Heart left ventricle (tissue), 13 donors: ENCODE measurements at regions not wholly inside any gene's neighbourhood (a gene's known extent, or its start where the extent isn't known, plus 50 kb on each side); places are given as distances from the start of the nearest gene placed in this dataset.

Experiments used
- CTCF ChIP-seq, 12 donors: fragments of 200-600 bp; sonication (generic) in 4 of 12; IDR thresholded peaks; one replicate each; pipeline versions ENCODE4 v1.5.0 to v1.8.0; 2018 to 2022; ENCODE audit warnings: antibody characterized with exemption in 12 of 12, mild to moderate bottlenecking in 5 of 12
- POLR2A ChIP-seq, 2 donors: fragments of 450-650 bp; IDR thresholded peaks; one replicate each; pipeline ENCODE4 v1.6.1; 2017; ENCODE audit warnings: antibody characterized with exemption in 2 of 2, mild to moderate bottlenecking in 2 of 2, moderate library complexity in 2 of 2
- donor health status: ischemic (EF 13 %, LVEDD 7.1; RV severe dilation, severe dysfunction).
- donor health status: DM: no; HTN: yes; CAD: no.
- donor health status: DM: no; HTN: no; CAD: no.
- donor health status: ischemic (EF 25% LVEDD 6.9; RV normal size, moderate dysfunction).
- donor health status: ischemic (EF 25% LVEDD 5.7; RV mildly dilated, moderate dysfunction).
- donor health status: ischemic (EF 35%, LVEDD 5.7; RV mildly dilated, moderate dysfunction).
- donor health status: nonischemic (EF 11% LVEDD 7.7; RV severe dilation, severe dysfunction).
- donor health status: DM: yes; HTN: yes; CAD: no.
- donor health status: PGD.
- donor health status: ischemic (EF 29% LVEDD 5.4; RV normal size, mild dysfunction).
- donor health status: nonischemic (EF 23%, LVEDD 6.1; RV moderate dilation, normal function).

DNA sequence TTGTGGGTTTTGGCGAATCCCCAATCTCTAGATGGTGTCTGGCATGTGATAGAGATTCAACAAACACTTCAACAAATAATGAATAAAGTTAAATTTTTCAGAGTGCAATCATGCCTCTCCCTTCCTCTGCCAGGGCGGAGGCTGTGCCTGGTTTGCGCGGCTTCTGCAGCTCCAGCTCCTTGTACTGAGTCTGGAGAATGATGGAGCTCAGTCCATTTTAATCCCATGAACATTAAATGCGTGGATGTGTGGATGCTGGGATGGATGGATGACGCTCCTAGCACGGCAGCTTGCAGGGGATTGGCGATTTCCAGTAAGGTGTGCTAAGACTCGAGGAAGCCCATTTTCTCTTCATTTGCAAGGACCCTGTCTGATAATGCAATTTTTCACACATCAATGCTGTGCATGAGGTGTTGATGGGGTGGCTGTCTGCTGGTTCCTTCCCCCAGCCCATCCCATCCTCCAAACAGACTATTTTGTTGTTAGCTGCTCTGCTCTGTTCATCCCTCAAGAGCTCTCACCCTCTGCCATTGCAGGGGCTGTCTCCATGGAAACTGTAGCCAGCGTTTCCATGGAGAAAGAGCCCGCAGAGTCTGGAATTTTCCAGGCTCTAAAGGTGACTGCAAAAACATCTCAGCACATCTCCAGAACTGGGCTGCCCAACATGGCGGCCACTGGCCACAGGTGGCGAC lies 92.6 kb upstream of the PEG3 start:
- TF ChIP-seq CTCF (IDR thresholded peaks at IDR 0.05) (no peak), POLR2A (IDR thresholded peaks at IDR 0.05) (no peak)
